ENCODE measurements at regions not wholly inside any gene's neighbourhood (a gene's known extent, or its start where the extent isn't known, plus 50 kb on each side); places are given as distances from the start of the nearest gene placed in this dataset.
"Not testable (repeated sequence)": the region's sequence is repeated elsewhere in the genome, so short reads cannot be mapped to it uniquely, and the experiment has no call there.

DNA sequence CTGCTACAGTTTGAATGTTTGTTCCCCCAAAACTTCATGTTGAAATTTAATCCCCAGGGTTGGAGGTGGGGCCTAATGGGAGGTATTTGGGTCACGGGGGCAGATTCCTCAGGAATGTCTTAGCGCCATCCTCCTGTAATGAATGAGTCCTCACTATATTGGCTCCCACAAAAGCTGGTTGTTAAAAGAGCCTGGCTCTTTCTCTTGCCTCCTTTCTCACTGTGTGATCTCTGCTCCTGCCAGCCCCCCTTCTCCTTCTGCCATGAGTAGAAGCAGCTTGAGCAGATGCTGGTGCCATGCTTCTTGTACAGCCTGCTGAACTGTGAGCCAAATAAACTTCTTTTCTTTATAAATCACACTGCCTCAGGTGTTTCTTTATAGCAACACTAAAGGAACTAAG is 721.0 kb upstream of the PKDCC start:
- no peak overlapping the region for H3K4me3 ChIP-seq (ENCODE audit: low read depth, low read length)
- TF ChIP-seq, protein P1, sequence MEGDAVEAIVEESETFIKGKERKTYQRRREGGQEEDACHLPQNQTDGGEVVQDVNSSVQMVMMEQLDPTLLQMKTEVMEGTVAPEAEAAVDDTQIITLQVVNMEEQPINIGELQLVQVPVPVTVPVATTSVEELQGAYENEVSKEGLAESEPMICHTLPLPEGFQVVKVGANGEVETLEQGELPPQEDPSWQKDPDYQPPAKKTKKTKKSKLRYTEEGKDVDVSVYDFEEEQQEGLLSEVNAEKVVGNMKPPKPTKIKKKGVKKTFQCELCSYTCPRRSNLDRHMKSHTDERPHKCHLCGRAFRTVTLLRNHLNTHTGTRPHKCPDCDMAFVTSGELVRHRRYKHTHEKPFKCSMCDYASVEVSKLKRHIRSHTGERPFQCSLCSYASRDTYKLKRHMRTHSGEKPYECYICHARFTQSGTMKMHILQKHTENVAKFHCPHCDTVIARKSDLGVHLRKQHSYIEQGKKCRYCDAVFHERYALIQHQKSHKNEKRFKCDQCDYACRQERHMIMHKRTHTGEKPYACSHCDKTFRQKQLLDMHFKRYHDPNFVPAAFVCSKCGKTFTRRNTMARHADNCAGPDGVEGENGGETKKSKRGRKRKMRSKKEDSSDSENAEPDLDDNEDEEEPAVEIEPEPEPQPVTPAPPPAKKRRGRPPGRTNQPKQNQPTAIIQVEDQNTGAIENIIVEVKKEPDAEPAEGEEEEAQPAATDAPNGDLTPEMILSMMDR (IDR thresholded peaks at IDR 0.05; ENCODE audit: insufficient read depth, low read depth, low read length) = no peak
- DNase-seq (ENCODE audit: low read depth) = no peak

DNA sequence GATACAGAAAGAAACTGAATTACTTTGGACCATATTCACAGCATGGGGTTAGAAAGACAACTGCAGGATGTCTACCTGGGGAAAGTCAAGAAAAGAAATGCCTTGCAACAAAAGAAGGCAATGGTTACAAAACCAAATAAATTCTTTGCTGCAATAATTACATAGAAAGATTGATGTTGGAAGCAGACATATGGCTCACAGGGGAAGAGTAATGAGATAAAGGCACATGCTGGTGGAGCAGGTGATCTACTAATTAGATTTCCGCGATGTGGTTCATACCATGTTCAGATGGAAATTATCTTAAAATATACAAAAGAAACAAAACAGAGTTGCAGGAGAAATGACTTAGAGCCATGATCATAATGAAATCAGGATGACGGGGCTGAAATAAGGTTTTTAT is 718.8 kb upstream of the PKDCC start:
- H3K4me3 ChIP-seq (ENCODE audit: low read depth, low read length) = no peak overlapping the region
- TF ChIP-seq, protein P1 (IDR thresholded peaks at IDR 0.05; ENCODE audit: insufficient read depth, low read depth, low read length) = no peak
- no peak for DNase-seq (ENCODE audit: low read depth)

DNA sequence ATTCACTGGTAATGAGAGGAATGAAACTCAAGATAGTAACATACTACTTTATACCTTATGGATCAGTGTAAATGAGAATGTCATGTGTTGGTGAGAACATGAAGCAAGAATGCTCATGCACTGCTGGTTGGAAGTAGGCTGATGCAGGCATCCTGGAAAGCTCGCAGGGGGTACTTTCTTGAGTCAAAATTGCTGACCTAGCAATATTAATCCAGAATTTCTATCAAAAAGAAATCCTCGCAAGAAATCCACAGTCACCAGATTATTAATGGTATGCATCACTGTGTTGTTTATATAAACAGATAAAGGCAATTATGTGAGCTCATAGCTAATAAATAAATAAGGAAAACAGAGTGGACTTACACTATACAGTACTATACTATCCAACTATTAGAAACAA is 713.7 kb upstream of the PKDCC start:
- H3K4me3 ChIP-seq (ENCODE audit: low read depth, low read length) = no peak overlapping the region
- TF ChIP-seq, protein P1 (IDR thresholded peaks at IDR 0.05; ENCODE audit: insufficient read depth, low read depth, low read length) = no peak
- DNase-seq (ENCODE audit: low read depth) = no peak

DNA sequence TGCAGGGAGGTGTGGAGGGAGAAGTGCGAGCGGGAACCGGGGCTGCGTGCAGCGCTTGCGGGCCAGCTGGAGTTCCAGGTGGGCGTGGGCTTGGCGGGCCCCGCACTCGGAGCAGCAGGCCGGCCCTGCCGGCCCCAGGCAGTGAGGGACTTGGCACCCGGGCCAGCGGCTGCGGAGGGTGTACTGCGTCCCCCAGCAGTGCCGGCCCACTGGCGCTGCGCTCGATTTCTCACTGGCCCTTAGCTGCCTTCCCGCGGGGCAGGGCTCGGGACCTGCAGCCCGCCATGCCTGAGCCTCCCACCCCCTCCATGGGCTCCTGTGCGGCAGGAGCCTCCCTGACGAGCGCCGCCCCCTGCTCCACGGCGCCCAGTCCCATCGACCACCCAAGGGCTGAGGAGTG is 712.2 kb upstream of the PKDCC start:
- not testable (repeated sequence) for DNase-seq (ENCODE audit: low read depth); H3K4me3 ChIP-seq (ENCODE audit: low read depth, low read length)

DNA sequence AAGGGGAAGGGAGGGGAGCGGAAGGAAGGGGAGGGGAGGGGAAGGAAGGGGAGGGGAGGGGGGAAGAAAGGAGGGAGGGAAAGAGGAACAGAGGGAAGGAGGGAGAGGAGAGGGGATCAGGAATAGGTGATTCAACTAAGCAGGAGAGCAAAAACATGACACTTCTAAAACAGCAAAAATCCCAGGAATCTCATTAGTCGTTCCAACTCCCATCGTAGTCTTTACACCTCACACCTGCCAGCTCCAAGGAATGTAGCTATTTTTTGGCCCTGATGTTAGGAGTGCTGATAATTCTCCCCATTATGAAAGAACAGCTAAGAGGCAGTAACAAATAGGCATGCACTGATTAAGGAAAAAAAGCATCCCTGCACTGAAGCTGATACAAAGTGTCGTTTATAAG is 709.9 kb upstream of the PKDCC start:
- no peak overlapping the region for H3K4me3 ChIP-seq (ENCODE audit: low read depth, low read length)
- TF ChIP-seq, protein P1 (IDR thresholded peaks at IDR 0.05; ENCODE audit: insufficient read depth, low read depth, low read length) = no peak
- no peak for DNase-seq (ENCODE audit: low read depth)

DNA sequence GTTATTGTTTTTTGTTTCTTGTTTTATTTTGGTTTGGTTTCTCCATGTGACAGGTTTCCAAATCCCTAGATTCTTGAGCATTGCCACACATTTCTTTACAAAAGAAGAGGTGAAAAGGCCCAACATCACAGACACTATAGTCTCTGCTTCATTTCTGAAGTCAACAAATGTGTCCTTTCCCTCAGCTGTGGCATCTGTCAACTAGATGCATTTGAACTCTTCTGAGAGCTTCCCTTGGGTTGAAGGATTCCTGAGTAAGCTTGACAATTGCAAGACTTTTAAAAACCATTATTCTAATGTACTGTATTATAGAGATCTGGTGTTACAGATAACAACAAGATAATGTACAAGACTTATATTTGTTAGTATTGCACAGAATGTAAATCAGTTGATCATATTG is 703.3 kb upstream of the PKDCC start:
- H3K4me3 ChIP-seq (ENCODE audit: low read depth, low read length) = no peak overlapping the region
- TF ChIP-seq, protein P1 (IDR thresholded peaks at IDR 0.05; ENCODE audit: insufficient read depth, low read depth, low read length) = no peak
- no peak for DNase-seq (ENCODE audit: low read depth)

DNA sequence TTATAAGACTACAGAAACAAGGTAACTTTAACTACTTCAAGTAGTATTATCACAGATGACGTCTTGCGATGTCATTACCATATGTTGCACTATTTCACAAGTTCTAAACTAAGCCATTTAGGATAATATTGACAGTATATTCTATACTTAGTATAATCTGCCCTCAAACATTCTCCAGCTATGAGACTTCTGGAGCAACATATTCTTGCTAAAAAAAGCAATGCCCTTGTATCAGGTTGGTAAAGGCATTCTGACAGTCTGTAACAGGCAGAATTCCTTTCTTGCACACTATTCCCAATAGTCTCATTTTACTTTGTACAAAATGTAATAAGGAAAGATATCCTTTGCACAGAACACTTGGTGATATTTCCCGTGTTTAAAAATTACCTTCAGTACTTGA is 694.8 kb upstream of the PKDCC start:
- DNase-seq (ENCODE audit: low read depth) = no peak
- TF ChIP-seq, protein P1 (IDR thresholded peaks at IDR 0.05; ENCODE audit: insufficient read depth, low read depth, low read length) = no peak
- no peak overlapping the region for H3K4me3 ChIP-seq (ENCODE audit: low read depth, low read length)

All from fibroblast of villous mesenchyme (primary cell).